K562 (cell line): ENCODE measurements at regions not wholly inside any gene's neighbourhood (a gene's known extent, or its start where the extent isn't known, plus 50 kb on each side); places are given as distances from the start of the nearest gene placed in this dataset.

Experiments
- ATAC-seq: fragments of 200-7000 bp; cut with Tn5 transposase; 3 replicates; pipeline ENCODE4 v1.9.1; 2020; ENCODE audit warnings: moderate library complexity
- BruUV-seq: library from RNA; stranded (reverse); fragments of 400-500 nt; replicated peaks from 2 replicates; lab custom pipeline; 2021; lab: Mats Ljungman, UMichigan
- CTCF ChIA-PET: fragments of 300-600 bp; formaldehyde crosslinking; extraction: SDS; loops from one replicate; lab custom pipeline; 2021; ENCODE audit warnings: low intra/inter-chr PET ratio; lab: Yijun Ruan, JAX
- POLR2A ChIA-PET: fragments of 300-600, 350-650 bp; sonication (Branson Sonifier 250); formaldehyde crosslinking; extraction: SDS; loops from one replicate; lab custom pipeline; 2021; ENCODE audit warnings: antibody characterized with exemption, inconsistent platforms; lab: Yijun Ruan, JAX
- DNase-seq, 4 experiments: peaks; one replicate each; pipeline versions ENCODE4 v3.0.0 to v3.0.0-alpha.2; 2011 to 2018; ENCODE audit warnings: low spot score in 3 of 4, mixed read lengths in 3 of 4; ENCODE audit errors: extremely low read depth in 1 of 4
- FAIRE-seq: peaks from 2 replicates; lab custom pipeline; 2011; peaks lifted over from hg19 to GRCh38; lab: Jason Lieb, UNC
- H2AFZ ChIP-seq: 2 replicates; pipeline ENCODE4 v1.6.0; 2011; ENCODE audit warnings: low read depth, low read length, control low read depth, inconsistent platforms
- H3K27ac ChIP-seq: fragments of 200-600 bp; 3 replicates; pipeline ENCODE4 v1.8.0; 2011; ENCODE audit warnings: low read depth, mild to moderate bottlenecking, control low read depth, inconsistent platforms, low read length, moderate library complexity, mixed read lengths; ENCODE audit errors: extremely low read depth
- H3K27me3 ChIP-seq, 2 experiments: fragments of 300-600 bp in 1 of 2; 2 replicates in 1 of 2; 3 replicates in 1 of 2; pipeline versions ENCODE4 v1.6.0 to v1.8.0; 2011; ENCODE audit warnings: inconsistent platforms in 2 of 2, low read length in 2 of 2, mild to moderate bottlenecking in 1 of 2, mixed read lengths in 1 of 2, moderate library complexity in 1 of 2; ENCODE audit not compliant: control insufficient read depth in 2 of 2, insufficient read depth in 2 of 2
- H3K36me3 ChIP-seq: fragments of 300-600 bp; 3 replicates; pipeline ENCODE4 v1.8.0; 2011; ENCODE audit warnings: mild to moderate bottlenecking, low read length, inconsistent platforms; ENCODE audit not compliant: control insufficient read depth, insufficient read depth
- H3K4me1 ChIP-seq, 2 experiments: fragments of 200-600 bp in 1 of 2; replicated peaks in 1 of 2; 2 replicates in 1 of 2; 3 replicates in 1 of 2; pipeline versions ENCODE4 v1.5.1 to v1.8.0; 2011; ENCODE audit warnings: inconsistent platforms in 2 of 2, low read length in 2 of 2, mild to moderate bottlenecking in 1 of 2, mixed read lengths in 1 of 2, moderate library complexity in 1 of 2; ENCODE audit not compliant: control insufficient read depth in 2 of 2, insufficient read depth in 2 of 2
- H3K4me2 ChIP-seq: 2 replicates; pipeline ENCODE4 v1.6.1; 2011; ENCODE audit warnings: low read length, control low read depth, inconsistent platforms, mixed read lengths; ENCODE audit not compliant: insufficient read depth
- H3K4me3 ChIP-seq: fragments of 200-600 bp; sonication (generic), shearing (Covaris generic); 2 replicates; pipeline ENCODE4 v1.5.1; 2016; ENCODE audit warnings: control low read depth, inconsistent platforms
- H3K79me2 ChIP-seq: fragments of 200-600 bp; 3 replicates; pipeline ENCODE4 v1.8.0; 2011; ENCODE audit warnings: low read length, inconsistent platforms; ENCODE audit not compliant: control insufficient read depth, insufficient read depth
- H3K9ac ChIP-seq, 2 experiments: 2 replicates each; pipeline versions ENCODE4 v1.6.0 to v1.6.1; 2011; ENCODE audit warnings: low read depth in 2 of 2, low read length in 2 of 2, control low read depth in 1 of 2, inconsistent platforms in 1 of 2, mild to moderate bottlenecking in 1 of 2, mixed read lengths in 1 of 2; ENCODE audit not compliant: insufficient read depth in 1 of 2
- H3K9me1 ChIP-seq: one replicate; pipeline ENCODE4 v1.6.0; 2011; ENCODE audit warnings: inconsistent platforms, mild to moderate bottlenecking, low read length, moderate library complexity; ENCODE audit not compliant: control insufficient read depth, insufficient read depth
- H3K9me3 ChIP-seq: replicated peaks from 2 replicates; pipeline ENCODE4 v1.5.1; 2011; ENCODE audit warnings: low read depth, low read length, inconsistent platforms; ENCODE audit not compliant: control insufficient read depth, insufficient read depth
- H4K20me1 ChIP-seq: replicated peaks from 2 replicates; pipeline ENCODE4 v1.6.1; 2011; ENCODE audit warnings: low read length, inconsistent platforms, mixed read lengths; ENCODE audit not compliant: control insufficient read depth, insufficient read depth
- FIP1L1 ChIP-seq: fragments of 200-400 bp; formaldehyde crosslinking; IDR thresholded peaks from 2 replicates; pipeline ENCODE4 v1.6.1; 2018; ENCODE audit warnings: mild to moderate bottlenecking, low read depth, low read length; ENCODE audit not compliant: poor library complexity, severe bottlenecking
- KDM1A ChIP-seq, 2 experiments: fragments of 450-650 bp; IDR thresholded peaks; 2 replicates each; pipeline ENCODE4 v1.6.1; 2016; ENCODE audit warnings: mild to moderate bottlenecking in 2 of 2
- KDM5B ChIP-seq: fragments of 200-600 bp; sonication (generic); IDR thresholded peaks from 2 replicates; pipeline ENCODE4 v1.6.1; 2012; ENCODE audit warnings: low read depth, mild to moderate bottlenecking, moderate library complexity, low read length, control low read depth, inconsistent platforms; ENCODE audit not compliant: insufficient replicate concordance
- KLF16 ChIP-seq: IDR thresholded peaks from 2 replicates; pipeline ENCODE4 v1.6.1; 2016; ENCODE audit warnings: antibody characterized with exemption
- NFE2L1 ChIP-seq: fragments of 450-650 bp; IDR thresholded peaks from 2 replicates; pipeline ENCODE4 v1.6.1; 2016; ENCODE audit warnings: missing genetic modification characterization, low read depth, mild to moderate bottlenecking, missing compliant biosample characterization, moderate library complexity, borderline replicate concordance
- PCBP2 ChIP-seq: fragments of 200-400 bp; formaldehyde crosslinking; IDR thresholded peaks from 2 replicates; pipeline ENCODE4 v1.6.1; 2018; ENCODE audit warnings: low read length, low read depth, mild to moderate bottlenecking, moderate library complexity; ENCODE audit not compliant: poor library complexity, severe bottlenecking
- POLR2H ChIP-seq: IDR thresholded peaks from 2 replicates; pipeline ENCODE4 v1.6.1; 2016; ENCODE audit warnings: missing genetic modification characterization, low read depth, mild to moderate bottlenecking, control low read depth, missing compliant biosample characterization, moderate library complexity
- SRSF3 ChIP-seq: fragments of 200-400 bp; formaldehyde crosslinking; IDR thresholded peaks from 2 replicates; pipeline ENCODE4 v1.6.1; 2016; ENCODE audit warnings: mild to moderate bottlenecking, low read length, moderate library complexity; ENCODE audit not compliant: insufficient read depth
- TBP ChIP-seq: optimal IDR thresholded peaks from 2 replicates; pipeline ENCODE3; 2011; ENCODE audit warnings: low read depth, low read length, improper control_type of control experiment
- TCF3 ChIP-seq: sonication (generic); formaldehyde crosslinking; IDR thresholded peaks from 2 replicates; pipeline ENCODE4 v1.4.0; 2020; ENCODE audit warnings: mild to moderate bottlenecking, missing genetic modification reagents
- TCF7 ChIP-seq: sonication (generic); IDR thresholded peaks from 2 replicates; pipeline ENCODE4 v1.6.1; 2016; ENCODE audit warnings: antibody characterized with exemption, borderline replicate concordance
- USF1 ChIP-seq: sonication (generic); formaldehyde crosslinking; IDR thresholded peaks from 2 replicates; pipeline ENCODE4 v1.9.0; 2022; ENCODE audit warnings: mild to moderate bottlenecking, missing genetic modification reagents
- ZFP91 ChIP-seq: sonication (generic); formaldehyde crosslinking; IDR thresholded peaks from 2 replicates; pipeline ENCODE4 v1.8.0; 2022; ENCODE audit warnings: mild to moderate bottlenecking, missing genetic modification reagents
- ZNF175 ChIP-seq: fragments of 200-800 bp; sonication (Bioruptor generic); IDR thresholded peaks from 2 replicates; pipeline ENCODE4 v1.6.1; 2016; ENCODE audit warnings: low read depth, mild to moderate bottlenecking, missing genetic modification characterization, missing compliant biosample characterization
- ZNF212 ChIP-seq: fragments of 450-650 bp; formaldehyde crosslinking; IDR thresholded peaks from 2 replicates; pipeline ENCODE4 v1.4.0; 2020; ENCODE audit warnings: mild to moderate bottlenecking
- WGBS: fragments of 100-300 bp; shearing (Covaris generic); methylation state at CpG from one replicate; pipeline ENCODE4 v1.1.6; 2016; ENCODE audit warnings: low coverage, mixed read lengths; ENCODE audit not compliant: insufficient coverage; ENCODE audit errors: missing lambda C conversion rate; 5-methylcytosine and 5-hydroxymethylcytosine counted together
- in situ Hi-C: fragments of 300-500 bp; cut with MboI; formaldehyde crosslinking; loops from 4 replicates; pipeline ENCODE4 v1.15.0; 2018; ENCODE audit warnings: inconsistent platforms, mixed read lengths
- intact Hi-C: fragments of 100-400 bp; cut with micrococcal nuclease; formaldehyde crosslinking; loops from 2 replicates; pipeline ENCODE4 v1.14.2; 2022
- TF ChIP-seq, protein P1 (sequence below), 3 experiments: fragments of 200-800 bp in 1 of 3; fragments of 250-450 bp in 1 of 3; fragments of 450-650 bp in 1 of 3; sonication (Bioruptor Pico) in 1 of 3; sonication (Bioruptor generic) in 1 of 3; formaldehyde crosslinking in 1 of 3; IDR thresholded peaks; 2 replicates each; pipeline versions ENCODE4 v1.6.1 to v1.8.0; 2016 to 2022; ENCODE audit warnings: mild to moderate bottlenecking in 2 of 3, missing genetic modification characterization in 2 of 3, missing compliant biosample characterization in 1 of 3, moderate library complexity in 1 of 3

GRCh38 chr3:21345382-21345976 lies 405.5 kb downstream of the ZNF385D start:
- intact Hi-C loops (no loop called here), in situ Hi-C loops (no loop called here)
- no TSS peak for BruUV-seq
- no peak overlapping the region for H2AFZ ChIP-seq
- no peaks in the 10 kb centered on the region for H3K9me3 ChIP-seq
- peak; percentile 37 for FAIRE-seq
- no peak overlapping the region for H3K4me2 ChIP-seq
- ChIA-PET POLR2A (no interaction called here), CTCF (no interaction called here)
- no peaks in the 10 kb centered on the region for H3K9me1 ChIP-seq
- WGBS = 27% methylated on average over 7 of the region's 7 CpGs
- no peaks in the 10 kb centered on the region for H3K79me2 ChIP-seq
- H3K36me3 ChIP-seq = no peaks in the 10 kb centered on the region
- H3K27me3 ChIP-seq = no peaks in the 10 kb centered on the region
- H3K9ac ChIP-seq = no peak overlapping the region
- no peaks in the 10 kb centered on the region for H4K20me1 ChIP-seq
- no peaks in the 10 kb centered on the region for H3K4me1 ChIP-seq
- H3K27ac ChIP-seq = no peak overlapping the region
- no peak for DNase-seq
- ATAC-seq = no peak
- no peak for TF ChIP-seq FIP1L1
- TF ChIP-seq USF1 (CRISPR knock-in tag) = no peak
- no peak for TF ChIP-seq ZNF212
- no peak for TF ChIP-seq SRSF3
- TF ChIP-seq NFE2L1 (tag) = no peak
- no peak for TF ChIP-seq TCF7
- TF ChIP-seq KDM5B = no peak
- TF ChIP-seq KDM1A (IDR thresholded peaks at IDR 0.05) = no peak
- TF ChIP-seq KLF16 = no peak
- no peak for TF ChIP-seq POLR2H (tag)
- TF ChIP-seq PCBP2 = no peak
- no peak for TF ChIP-seq TCF3
- no peak for TF ChIP-seq TBP
- TF ChIP-seq, protein P1, sequence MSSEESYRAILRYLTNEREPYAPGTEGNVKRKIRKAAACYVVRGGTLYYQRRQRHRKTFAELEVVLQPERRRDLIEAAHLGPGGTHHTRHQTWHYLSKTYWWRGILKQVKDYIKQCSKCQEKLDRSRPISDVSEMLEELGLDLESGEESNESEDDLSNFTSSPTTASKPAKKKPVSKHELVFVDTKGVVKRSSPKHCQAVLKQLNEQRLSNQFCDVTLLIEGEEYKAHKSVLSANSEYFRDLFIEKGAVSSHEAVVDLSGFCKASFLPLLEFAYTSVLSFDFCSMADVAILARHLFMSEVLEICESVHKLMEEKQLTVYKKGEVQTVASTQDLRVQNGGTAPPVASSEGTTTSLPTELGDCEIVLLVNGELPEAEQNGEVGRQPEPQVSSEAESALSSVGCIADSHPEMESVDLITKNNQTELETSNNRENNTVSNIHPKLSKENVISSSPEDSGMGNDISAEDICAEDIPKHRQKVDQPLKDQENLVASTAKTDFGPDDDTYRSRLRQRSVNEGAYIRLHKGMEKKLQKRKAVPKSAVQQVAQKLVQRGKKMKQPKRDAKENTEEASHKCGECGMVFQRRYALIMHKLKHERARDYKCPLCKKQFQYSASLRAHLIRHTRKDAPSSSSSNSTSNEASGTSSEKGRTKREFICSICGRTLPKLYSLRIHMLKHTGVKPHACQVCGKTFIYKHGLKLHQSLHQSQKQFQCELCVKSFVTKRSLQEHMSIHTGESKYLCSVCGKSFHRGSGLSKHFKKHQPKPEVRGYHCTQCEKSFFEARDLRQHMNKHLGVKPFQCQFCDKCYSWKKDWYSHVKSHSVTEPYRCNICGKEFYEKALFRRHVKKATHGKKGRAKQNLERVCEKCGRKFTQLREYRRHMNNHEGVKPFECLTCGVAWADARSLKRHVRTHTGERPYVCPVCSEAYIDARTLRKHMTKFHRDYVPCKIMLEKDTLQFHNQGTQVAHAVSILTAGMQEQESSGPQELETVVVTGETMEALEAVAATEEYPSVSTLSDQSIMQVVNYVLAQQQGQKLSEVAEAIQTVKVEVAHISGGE (CRISPR knock-in tag; IDR thresholded peaks at IDR 0.05) = no peak
- TF ChIP-seq ZFP91 = no peak
- no peak for TF ChIP-seq ZNF175 (CRISPR knock-in tag)
- H3K4me3 ChIP-seq = no peak overlapping the region
